ENCODE measurements at regions not wholly inside any gene's neighbourhood (a gene's known extent, or its start where the extent isn't known, plus 50 kb on each side); places are given as distances from the start of the nearest gene placed in this dataset.

GRCh38 chr10:8911032-8911431, 856.5 kb downstream of the GATA3 start:
- no peak overlapping the region for H2AFZ ChIP-seq (ENCODE audit: control insufficient read depth, low read depth, low read length)
- 0% methylated on average over 1 of the region's 1 CpG for WGBS (ENCODE audit: insufficient coverage, insufficient replicate concordance, low lambda C conversion rate, missing lambda C conversion rate)
- FAIRE-seq: no peak
- no peak overlapping the region for H3K9ac ChIP-seq (ENCODE audit: control insufficient read depth, insufficient read depth, low read length)
- no TSS peak for BruUV-seq (replicated peaks)
- intact Hi-C loops (cut with micrococcal nuclease; ENCODE audit: unreplicated experiment) (no loop called here), in situ Hi-C loops (cut with MboI) (no loop called here)
- ChIA-PET SMC1A (ENCODE audit: uncharacterized antibody, unreplicated experiment) (no interaction called here), RAD21 (ENCODE audit: unreplicated experiment) (no interaction called here), CTCF (no interaction called here), POLR2A (no interaction called here)
- H3K4me1 ChIP-seq (ENCODE audit: control insufficient read depth, insufficient read depth, low read length): no peaks in the 10 kb centered on the region
- H3K4me2 ChIP-seq (ENCODE audit: control insufficient read depth, insufficient read depth): no peak overlapping the region
- no peak for TF ChIP-seq PKNOX1 (IDR thresholded peaks at IDR 0.05)
- no peaks in the 10 kb centered on the region for H4K20me1 ChIP-seq (ENCODE audit: control insufficient read depth, insufficient read depth)
- H3K27me3 ChIP-seq (replicated peaks in 1 of 2; ENCODE audit: control insufficient read depth in 2 of 2, insufficient read depth in 2 of 2, low read length in 1 of 2): no peaks in the 10 kb centered on the region
- no peak overlapping the region for H3K4me3 ChIP-seq
- no peak overlapping the region for H3K27ac ChIP-seq (ENCODE audit: control insufficient read depth, insufficient read depth)
- H3K79me2 ChIP-seq (ENCODE audit: control insufficient read depth, insufficient read depth, low read length): no peaks in the 10 kb centered on the region
- ATAC-seq: no peak
- H3K36me3 ChIP-seq (ENCODE audit: control insufficient read depth in 2 of 2, insufficient read depth in 2 of 2, low read length in 1 of 2): no peaks in the 10 kb centered on the region
- DNase-seq (ENCODE audit: low read depth, low spot score): no peak
- H3K9me3 ChIP-seq (replicated peaks; ENCODE audit: control insufficient read depth, insufficient read depth, low read length): no peaks in the 10 kb centered on the region

- in situ Hi-C loops (cut with MboI) (no loop called here), intact Hi-C loops (cut with micrococcal nuclease; ENCODE audit: unreplicated experiment) (no loop called here)
- Histone ChIP-seq H3K79me2 (ENCODE audit: control insufficient read depth, insufficient read depth, low read length) (no peaks in the 10 kb centered on the region), H3K27ac (ENCODE audit: control insufficient read depth, insufficient read depth) (no peak overlapping the region), H3K36me3 (ENCODE audit: control insufficient read depth in 2 of 2, insufficient read depth in 2 of 2, low read length in 1 of 2) (no peaks in the 10 kb centered on the region), H4K20me1 (ENCODE audit: control insufficient read depth, insufficient read depth) (no peaks in the 10 kb centered on the region), H3K4me2 (ENCODE audit: control insufficient read depth, insufficient read depth) (no peak overlapping the region), H3K9ac (ENCODE audit: control insufficient read depth, insufficient read depth, low read length) (no peak overlapping the region), H3K4me1 (ENCODE audit: control insufficient read depth, insufficient read depth, low read length) (no peaks in the 10 kb centered on the region), H3K4me3 (no peak overlapping the region), H3K27me3 (replicated peaks in 1 of 2; ENCODE audit: control insufficient read depth in 2 of 2, insufficient read depth in 2 of 2, low read length in 1 of 2) (no peaks in the 10 kb centered on the region), H2AFZ (ENCODE audit: control insufficient read depth, low read depth, low read length) (no peak overlapping the region), H3K9me3 (replicated peaks; ENCODE audit: control insufficient read depth, insufficient read depth, low read length) (no peaks in the 10 kb centered on the region)
- CTCF ChIA-PET: interaction anchor here (0.7 kb wide), 1 partner anchor 304 kb away, joined by 3 read pairs; no protein-coding TSS in a partner anchor
- no peak for TF ChIP-seq NR2F1 (conservative IDR thresholded peaks at IDR 0.05)
- no peak for TF ChIP-seq HSF1 (IDR thresholded peaks at IDR 0.05; ENCODE audit: low read depth, low read length)
- no peak for TF ChIP-seq SREBF2 (IDR thresholded peaks at IDR 0.05; ENCODE audit: low read length)
- no peak for TF ChIP-seq POU2F2 (IDR thresholded peaks at IDR 0.05; ENCODE audit: borderline replicate concordance, low read depth, low read length)
- no peak for TF ChIP-seq MAX (IDR thresholded peaks at IDR 0.05; ENCODE audit: low read depth, low read length)
- no peak for TF ChIP-seq MEF2B (IDR thresholded peaks at IDR 0.05; ENCODE audit: partially characterized antibody, poor library complexity, severe bottlenecking)
- no peak for TF ChIP-seq PRDM15 (CRISPR knock-in tag; IDR thresholded peaks at IDR 0.05)
- TF ChIP-seq CREM (IDR thresholded peaks at IDR 0.05; ENCODE audit: low read depth): no peak
- no peak for TF ChIP-seq WRNIP1 (IDR thresholded peaks at IDR 0.05; ENCODE audit: borderline replicate concordance, low read depth, low read length)
- TF ChIP-seq PAX5 (IDR thresholded peaks at IDR 0.05; ENCODE audit: borderline replicate concordance, low read depth, low read length): no peak
- ATAC-seq (no peak), FAIRE-seq (no peak), DNase-seq (ENCODE audit: low read depth, low spot score) (no peak)
- WGBS (ENCODE audit: insufficient coverage, insufficient replicate concordance, low lambda C conversion rate, missing lambda C conversion rate): 19% methylated on average over 4 of the region's 4 CpGs
- RAD21 ChIA-PET (ENCODE audit: unreplicated experiment): no interaction called here
- SMC1A ChIA-PET (ENCODE audit: uncharacterized antibody, unreplicated experiment): interaction anchor here (1.6 kb wide), 1 partner anchor 8 kb away, joined by 3 read pairs; no protein-coding TSS in a partner anchor
- POLR2A ChIA-PET: no interaction called here
- BruUV-seq (replicated peaks): no TSS peak
These were observed 857.6 kb downstream of the GATA3 start for GRCh38 chr10:8912108-8912507.
